PFSK-1 (cell line): ENCODE measurements at regions not wholly inside any gene's neighbourhood (a gene's known extent, or its start where the extent isn't known, plus 50 kb on each side); places are given as distances from the start of the nearest gene placed in this dataset.

Source experiments
- FOXP2 ChIP-seq: optimal IDR thresholded peaks from 2 replicates; pipeline ENCODE3; 2011; ENCODE audit warnings: borderline replicate concordance, control low read depth, inconsistent platforms; ENCODE audit not compliant: insufficient read depth; ENCODE audit errors: extremely low read length, extremely low read depth
- POLR2AphosphoS5 ChIP-seq: IDR thresholded peaks from 2 replicates; pipeline ENCODE4 v1.6.1; 2012; ENCODE audit warnings: low read depth, mild to moderate bottlenecking, control low read depth, low read length, moderate library complexity
- REST ChIP-seq, 2 experiments: IDR thresholded peaks; 2 replicates each; pipeline versions ENCODE4 v1.6.1 to v1.8.0; 2011 to 2012; ENCODE audit warnings: low read depth in 2 of 2, low read length in 2 of 2, control low read depth in 1 of 2, inconsistent platforms in 1 of 2, mild to moderate bottlenecking in 1 of 2, moderate library complexity in 1 of 2; ENCODE audit not compliant: insufficient read depth in 1 of 2

GRCh38 chr12:61504396-61505080 is 755.7 kb upstream of the USP15 start:
- no peak for TF ChIP-seq POLR2AphosphoS5
- no peak for TF ChIP-seq FOXP2
- no peak for TF ChIP-seq REST (IDR thresholded peaks at IDR 0.05; ENCODE audit: insufficient read depth in 1 of 2, low read depth in 2 of 2, low read length in 2 of 2)
